Colonic mucosa (tissue), 4 donors: ENCODE measurements at regions not wholly inside any gene's neighbourhood (a gene's known extent, or its start where the extent isn't known, plus 50 kb on each side); places are given as distances from the start of the nearest gene placed in this dataset.

Experiments used
- DNase-seq: peaks from one replicate; pipeline ENCODE4 v3.0.0-alpha.2; 2020
- H3K27ac ChIP-seq: fragments of 200-600 bp; one replicate; pipeline ENCODE4 v1.8.0; 2021
- H3K27me3 ChIP-seq: fragments of 200-600 bp; one replicate; pipeline ENCODE4 v1.8.0; 2021
- H3K36me3 ChIP-seq: fragments of 200-600 bp; one replicate; pipeline ENCODE4 v1.8.0; 2021
- H3K4me1 ChIP-seq: fragments of 200-600 bp; one replicate; pipeline ENCODE4 v1.8.0; 2021; ENCODE audit warnings: mild to moderate bottlenecking
- H3K4me3 ChIP-seq: fragments of 200-600 bp; one replicate; pipeline ENCODE4 v1.8.0; 2021
- H3K9ac ChIP-seq, 2 donors: one replicate each; pipeline ENCODE4 v1.7.0; 2013; ENCODE audit warnings: control low read depth in 2 of 2, low read depth in 2 of 2, low read length in 2 of 2
- H3K9me3 ChIP-seq: fragments of 200-600 bp; one replicate; pipeline ENCODE4 v1.8.0; 2021
- CTCF ChIP-seq: fragments of 200-600 bp; IDR thresholded peaks from one replicate; pipeline ENCODE4 v1.8.0; 2022; ENCODE audit warnings: antibody characterized with exemption, mild to moderate bottlenecking
- intact Hi-C: fragments of 100-400 bp; cut with DNase I; formaldehyde crosslinking; loops from one replicate; pipeline ENCODE4 v1.14.1; 2022
- donor health status: healthy.
- donor health status: DM: no; HTN: no; CAD: no.
- donor health status: DM: no; HTN: no; CAD: no.

- TF ChIP-seq CTCF, result no peak
- no peaks in the 10 kb centered on the region for H3K27me3 ChIP-seq
- no peak overlapping the region for H3K27ac ChIP-seq
- no peaks in the 10 kb centered on the region for H3K36me3 ChIP-seq
- no peak for DNase-seq
- no peak overlapping the region for H3K9ac ChIP-seq
- H3K9me3 ChIP-seq, result no peaks in the 10 kb centered on the region
- intact Hi-C loops, result no loop called here
- no peak overlapping the region for H3K4me3 ChIP-seq
- H3K4me1 ChIP-seq, result no peaks in the 10 kb centered on the region
These were observed 413.1 kb upstream of the ARGLU1 start for GRCh38 chr13:106981051-106981450.

- Histone ChIP-seq H3K27me3 (no peaks in the 10 kb centered on the region), H3K9ac (no peak overlapping the region), H3K27ac (no peak overlapping the region), H3K9me3 (no peaks in the 10 kb centered on the region), H3K4me3 (no peak overlapping the region), H3K4me1 (no peaks in the 10 kb centered on the region), H3K36me3 (no peaks in the 10 kb centered on the region)
- no peak for DNase-seq
- TF ChIP-seq CTCF, result no peak
- intact Hi-C loops, result no loop called here
These were observed 399.5 kb upstream of the ARGLU1 start for GRCh38 chr13:106967391-106967790.

GRCh38 chr13:106963151-106963550 is 395.2 kb upstream of the ARGLU1 start:
- intact Hi-C loops, result no loop called here
- Histone ChIP-seq H3K27me3 (no peaks in the 10 kb centered on the region), H3K4me3 (no peak overlapping the region), H3K9ac (no peak overlapping the region), H3K36me3 (no peaks in the 10 kb centered on the region), H3K9me3 (no peaks in the 10 kb centered on the region), H3K27ac (no peak overlapping the region), H3K4me1 (no peaks in the 10 kb centered on the region)
- DNase-seq, result no peak
- no peak for TF ChIP-seq CTCF

- H3K4me1 ChIP-seq, result no peaks in the 10 kb centered on the region
- no peak overlapping the region for H3K4me3 ChIP-seq
- no peaks in the 10 kb centered on the region for H3K36me3 ChIP-seq
- no peak overlapping the region for H3K9ac ChIP-seq
- H3K27ac ChIP-seq, result no peak overlapping the region
- intact Hi-C loops, result no loop called here
- TF ChIP-seq CTCF, result no peak
- no peak for DNase-seq
- no peaks in the 10 kb centered on the region for H3K27me3 ChIP-seq
- no peaks in the 10 kb centered on the region for H3K9me3 ChIP-seq
These were observed 393.7 kb upstream of the ARGLU1 start for GRCh38 chr13:106961651-106962050.

GRCh38 chr13:106961216-106961615 is 393.3 kb upstream of the ARGLU1 start:
- H3K27me3 ChIP-seq, result no peaks in the 10 kb centered on the region
- H3K36me3 ChIP-seq, result no peaks in the 10 kb centered on the region
- no peaks in the 10 kb centered on the region for H3K4me1 ChIP-seq
- no peak overlapping the region for H3K27ac ChIP-seq
- no peaks in the 10 kb centered on the region for H3K9me3 ChIP-seq
- no peak overlapping the region for H3K4me3 ChIP-seq
- no peak for TF ChIP-seq CTCF
- no peak overlapping the region for H3K9ac ChIP-seq
- intact Hi-C loops, result no loop called here
- no peak for DNase-seq

DNA sequence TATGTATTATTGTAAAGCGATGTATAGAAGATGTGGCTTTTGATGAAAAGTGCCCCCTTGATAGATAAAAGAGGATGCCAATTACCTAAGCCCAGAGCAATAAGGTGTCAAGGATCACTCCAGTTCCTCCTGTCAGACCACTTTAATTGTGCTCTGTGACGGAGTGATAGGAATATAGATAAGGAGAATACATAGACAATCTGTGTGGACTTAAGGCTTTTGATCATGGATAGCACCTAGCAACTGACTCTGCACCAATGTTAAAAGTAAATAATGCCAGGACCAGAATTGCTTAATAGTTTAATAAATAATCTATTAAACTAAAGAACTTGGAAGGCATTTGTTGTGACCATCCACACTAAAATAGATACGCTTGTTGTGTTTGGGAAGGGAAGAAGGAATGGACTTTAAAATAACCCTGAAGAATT is 390.7 kb upstream of the ARGLU1 start:
- H3K4me3 ChIP-seq, result no peak overlapping the region
- intact Hi-C loops, result no loop called here
- TF ChIP-seq CTCF, result no peak

More for the DNA sequence above, 390.7 kb upstream of the ARGLU1 start:
- Histone ChIP-seq H3K4me1 (no peaks in the 10 kb centered on the region), H3K9me3 (no peaks in the 10 kb centered on the region), H3K27me3 (no peaks in the 10 kb centered on the region), H3K36me3 (no peaks in the 10 kb centered on the region), H3K9ac (no peak overlapping the region), H3K27ac (no peak overlapping the region)
- no peak for DNase-seq
